ENCODE measurements at regions not wholly inside any gene's neighbourhood (a gene's known extent, or its start where the extent isn't known, plus 50 kb on each side); places are given as distances from the start of the nearest gene placed in this dataset.
"Not testable (repeated sequence)": the region's sequence is repeated elsewhere in the genome, so short reads cannot be mapped to it uniquely, and the experiment has no call there.

DNA sequence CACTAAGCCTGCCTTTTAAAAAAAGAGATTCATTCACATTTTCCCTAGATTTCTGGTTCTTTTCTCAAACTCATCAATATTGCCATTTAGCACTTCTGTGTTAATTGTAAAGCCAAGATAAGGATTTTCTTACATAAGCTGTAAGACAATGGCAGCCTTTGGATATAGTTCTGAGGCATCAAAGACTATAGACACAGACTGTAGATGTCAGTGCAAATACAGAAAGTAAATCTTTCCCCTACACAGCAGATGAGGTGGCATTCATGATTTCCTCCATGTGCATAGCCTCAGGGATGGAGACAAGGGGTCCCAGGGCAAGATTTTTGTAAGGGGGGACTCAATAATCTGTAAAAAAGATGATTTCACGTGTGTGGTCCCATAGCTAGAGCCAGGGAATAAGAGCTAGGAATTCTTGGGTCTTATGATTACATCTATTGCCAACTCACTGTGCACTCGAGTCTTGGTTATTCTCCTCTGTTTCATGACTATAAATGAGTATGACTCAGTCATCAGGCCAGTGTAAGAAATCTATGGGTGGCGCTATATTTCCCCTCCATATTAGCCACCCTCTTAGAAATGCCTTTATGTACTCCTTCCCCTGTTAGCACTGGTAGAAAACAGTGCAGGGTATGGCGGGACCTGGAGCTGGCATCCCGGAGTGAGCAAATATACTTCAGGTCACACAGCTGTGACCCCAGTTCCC is 207.5 kb downstream of the EXOC5 start:
- TF ChIP-seq, protein P1, sequence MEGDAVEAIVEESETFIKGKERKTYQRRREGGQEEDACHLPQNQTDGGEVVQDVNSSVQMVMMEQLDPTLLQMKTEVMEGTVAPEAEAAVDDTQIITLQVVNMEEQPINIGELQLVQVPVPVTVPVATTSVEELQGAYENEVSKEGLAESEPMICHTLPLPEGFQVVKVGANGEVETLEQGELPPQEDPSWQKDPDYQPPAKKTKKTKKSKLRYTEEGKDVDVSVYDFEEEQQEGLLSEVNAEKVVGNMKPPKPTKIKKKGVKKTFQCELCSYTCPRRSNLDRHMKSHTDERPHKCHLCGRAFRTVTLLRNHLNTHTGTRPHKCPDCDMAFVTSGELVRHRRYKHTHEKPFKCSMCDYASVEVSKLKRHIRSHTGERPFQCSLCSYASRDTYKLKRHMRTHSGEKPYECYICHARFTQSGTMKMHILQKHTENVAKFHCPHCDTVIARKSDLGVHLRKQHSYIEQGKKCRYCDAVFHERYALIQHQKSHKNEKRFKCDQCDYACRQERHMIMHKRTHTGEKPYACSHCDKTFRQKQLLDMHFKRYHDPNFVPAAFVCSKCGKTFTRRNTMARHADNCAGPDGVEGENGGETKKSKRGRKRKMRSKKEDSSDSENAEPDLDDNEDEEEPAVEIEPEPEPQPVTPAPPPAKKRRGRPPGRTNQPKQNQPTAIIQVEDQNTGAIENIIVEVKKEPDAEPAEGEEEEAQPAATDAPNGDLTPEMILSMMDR (IDR thresholded peaks at IDR 0.05): no peak
- DNase-seq (ENCODE audit: low spot score) (no peak), ATAC-seq (ENCODE audit: low FRiP score) (no peak)

DNA sequence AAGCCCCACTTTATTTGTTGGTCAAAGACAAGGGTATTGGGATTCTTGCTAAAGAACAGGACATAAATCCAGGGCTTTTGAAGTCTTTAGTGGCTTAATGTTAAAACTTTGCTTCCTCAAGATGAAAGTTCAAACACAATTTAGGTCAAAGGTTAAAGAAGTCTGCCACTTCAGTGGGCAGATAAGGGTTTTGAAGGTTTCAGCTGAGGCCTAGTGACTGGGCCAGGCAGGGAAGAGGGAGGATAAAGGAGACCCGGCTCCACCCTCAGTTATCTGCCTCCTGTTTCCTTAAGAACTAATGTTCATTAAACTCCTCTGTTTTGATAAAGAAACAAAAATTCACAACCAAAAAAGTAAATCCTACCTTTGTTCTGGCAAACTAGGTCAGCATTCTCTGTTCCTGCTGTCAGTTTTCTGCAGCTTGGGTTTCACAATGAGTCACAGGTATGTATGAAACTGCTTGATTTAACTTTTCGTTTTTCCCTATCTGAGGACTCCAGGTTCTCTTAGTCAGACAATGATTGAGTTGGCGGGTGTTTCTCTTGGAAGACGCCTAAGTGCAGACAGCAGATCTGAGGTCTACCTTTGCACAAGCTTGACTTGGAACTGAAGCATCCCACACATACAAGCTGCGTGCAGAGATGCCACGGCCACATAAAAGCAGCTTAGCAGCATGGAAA is 208.3 kb downstream of the EXOC5 start:
- DNase-seq (ENCODE audit: low spot score) (no peak), ATAC-seq (ENCODE audit: low FRiP score) (peak; percentile 56)
- TF ChIP-seq, protein P1 (IDR thresholded peaks at IDR 0.05): no peak

DNA sequence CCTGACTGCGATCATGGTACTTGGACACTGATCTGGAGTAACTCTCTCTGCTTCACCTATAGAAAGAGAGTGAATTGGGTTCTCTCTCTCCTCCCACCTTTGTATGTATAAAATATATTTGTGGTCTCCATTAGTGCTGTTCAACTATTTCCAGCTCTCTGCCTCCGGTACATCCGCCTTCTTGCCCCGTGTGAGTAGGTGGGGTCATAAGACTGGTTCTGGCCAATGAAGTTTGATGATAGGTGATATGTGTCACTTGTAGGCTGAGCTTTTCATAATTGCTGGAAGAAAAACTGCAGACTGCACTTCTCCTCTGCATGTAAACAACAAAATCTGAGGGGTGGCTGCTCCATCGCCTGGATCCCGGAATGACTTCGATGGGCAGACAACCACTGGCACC is 210.4 kb downstream of the EXOC5 start:
- TF ChIP-seq, protein P1 (IDR thresholded peaks at IDR 0.05): no peak
- no peak for ATAC-seq (ENCODE audit: low FRiP score)
- no peak for DNase-seq (ENCODE audit: low spot score)

DNA sequence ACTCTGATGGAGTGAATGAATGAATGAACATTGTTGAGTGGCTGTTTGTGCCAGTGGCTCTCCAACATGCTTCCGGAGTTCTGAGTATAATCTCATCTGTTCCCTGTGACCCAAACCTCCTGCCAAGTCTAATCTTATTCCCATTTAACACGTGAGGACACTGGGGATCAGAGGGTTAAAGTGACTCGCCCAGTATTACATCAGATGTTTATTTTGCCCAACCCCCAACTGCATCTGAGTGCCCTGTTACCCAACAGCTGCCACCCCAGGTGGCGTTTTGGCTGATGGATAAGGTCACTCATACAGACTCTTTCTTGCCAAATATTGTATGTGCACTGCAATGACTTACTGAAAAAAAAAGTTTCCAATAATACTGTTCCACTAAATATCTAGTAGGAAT is 210.9 kb downstream of the EXOC5 start:
- DNase-seq (ENCODE audit: low spot score): no peak
- no peak for ATAC-seq (ENCODE audit: low FRiP score)
- TF ChIP-seq, protein P1 (IDR thresholded peaks at IDR 0.05): no peak

DNA sequence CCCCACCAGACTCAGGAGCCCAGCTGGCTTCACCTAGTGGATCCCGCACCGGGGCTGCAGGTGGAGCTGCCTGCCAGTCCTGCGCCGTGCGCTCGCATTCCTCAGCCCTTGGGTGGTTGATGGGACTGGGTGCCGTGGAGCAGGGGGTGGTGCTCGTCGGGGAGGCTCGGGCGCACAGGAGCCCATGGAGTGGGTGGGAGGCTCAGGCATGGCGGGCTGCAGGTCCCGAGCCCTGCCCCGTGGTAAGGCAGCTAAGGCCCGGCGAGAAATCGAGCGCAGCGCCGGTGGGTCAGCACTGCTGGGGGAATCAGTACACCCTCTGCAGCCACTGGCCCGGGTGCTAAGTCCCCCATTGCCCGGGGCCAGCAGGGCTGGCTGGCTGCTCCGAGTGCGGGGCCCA is 212.2 kb downstream of the EXOC5 start:
- ATAC-seq (ENCODE audit: low FRiP score); DNase-seq (ENCODE audit: low spot score): not testable (repeated sequence)

DNA sequence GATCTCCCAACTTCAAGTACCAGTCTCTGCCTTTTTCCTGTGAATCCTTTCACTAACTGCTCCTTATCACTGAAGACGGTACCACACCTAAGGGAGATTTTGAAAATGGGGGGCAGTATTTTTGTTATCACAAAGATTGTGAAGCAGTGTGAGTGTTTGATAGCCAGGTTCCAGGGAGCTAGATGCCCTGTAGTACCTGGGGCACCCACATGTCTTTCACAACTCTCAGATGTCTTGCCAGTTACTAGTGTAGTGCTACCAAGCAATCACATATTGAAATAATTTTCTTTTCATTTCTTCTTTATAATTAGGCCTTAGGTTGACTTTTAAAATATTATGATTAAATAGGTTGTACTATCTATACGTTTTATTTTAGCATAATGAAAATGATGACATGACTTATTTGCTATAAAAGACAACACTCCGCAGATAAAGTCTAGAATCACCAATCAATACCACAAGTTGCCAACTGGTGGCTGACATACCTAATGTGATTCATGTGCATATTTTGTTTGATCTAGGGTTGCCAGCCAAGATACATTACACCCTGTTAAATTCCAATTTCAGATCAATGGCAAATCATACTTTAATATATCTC is 215.9 kb downstream of the EXOC5 start:
- ATAC-seq (ENCODE audit: low FRiP score) (no peak), DNase-seq (ENCODE audit: low spot score) (no peak)
- TF ChIP-seq, protein P1 (IDR thresholded peaks at IDR 0.05): no peak

DNA sequence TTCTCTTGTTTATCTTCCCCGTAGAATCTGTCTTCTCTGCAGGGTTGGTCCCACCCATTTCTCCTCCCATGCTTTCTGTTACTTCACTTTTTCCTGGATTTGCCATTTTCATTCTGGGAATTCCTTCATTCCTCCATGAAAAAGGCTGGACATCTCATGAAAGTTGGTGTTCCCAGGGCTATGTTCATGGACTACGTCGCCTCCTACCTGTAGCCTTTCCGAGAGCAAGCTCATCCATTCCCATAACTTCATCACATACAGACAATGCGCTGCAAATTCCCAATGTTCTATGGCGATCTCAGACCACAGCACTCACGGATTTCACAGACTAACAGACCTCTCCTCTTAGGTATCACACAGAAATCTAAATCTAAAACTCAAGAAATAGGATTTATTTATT is 217.1 kb downstream of the EXOC5 start:
- ATAC-seq (ENCODE audit: low FRiP score) (no peak), DNase-seq (ENCODE audit: low spot score) (no peak)
- TF ChIP-seq, protein P1 (IDR thresholded peaks at IDR 0.05): no peak

Measured in omental fat pad (tissue), 3 donors.